PFSK-1 (cell line): ENCODE measurements at regions not wholly inside any gene's neighbourhood (a gene's known extent, or its start where the extent isn't known, plus 50 kb on each side); places are given as distances from the start of the nearest gene placed in this dataset.

Source experiments
- FOXP2 ChIP-seq: optimal IDR thresholded peaks from 2 replicates; pipeline ENCODE3; 2011; ENCODE audit warnings: borderline replicate concordance, control low read depth, inconsistent platforms; ENCODE audit not compliant: insufficient read depth; ENCODE audit errors: extremely low read length, extremely low read depth
- POLR2AphosphoS5 ChIP-seq: IDR thresholded peaks from 2 replicates; pipeline ENCODE4 v1.6.1; 2012; ENCODE audit warnings: low read depth, mild to moderate bottlenecking, control low read depth, low read length, moderate library complexity
- SIN3A ChIP-seq: IDR thresholded peaks from 2 replicates; pipeline ENCODE4 v1.6.1; 2012; ENCODE audit warnings: mild to moderate bottlenecking, low read length, moderate library complexity, borderline replicate concordance; ENCODE audit not compliant: insufficient read depth
- TAF1 ChIP-seq: IDR thresholded peaks from 2 replicates; pipeline ENCODE4 v1.6.1; 2012; ENCODE audit warnings: low read length, control low read depth, borderline replicate concordance; ENCODE audit not compliant: insufficient read depth
- TF ChIP-seq, protein P1 (sequence below), 2 experiments: IDR thresholded peaks; 2 replicates each; pipeline versions ENCODE4 v1.6.1 to v1.8.0; 2011 to 2012; ENCODE audit warnings: low read depth in 2 of 2, low read length in 2 of 2, control low read depth in 1 of 2, inconsistent platforms in 1 of 2, mild to moderate bottlenecking in 1 of 2, moderate library complexity in 1 of 2; ENCODE audit not compliant: insufficient read depth in 1 of 2

DNA sequence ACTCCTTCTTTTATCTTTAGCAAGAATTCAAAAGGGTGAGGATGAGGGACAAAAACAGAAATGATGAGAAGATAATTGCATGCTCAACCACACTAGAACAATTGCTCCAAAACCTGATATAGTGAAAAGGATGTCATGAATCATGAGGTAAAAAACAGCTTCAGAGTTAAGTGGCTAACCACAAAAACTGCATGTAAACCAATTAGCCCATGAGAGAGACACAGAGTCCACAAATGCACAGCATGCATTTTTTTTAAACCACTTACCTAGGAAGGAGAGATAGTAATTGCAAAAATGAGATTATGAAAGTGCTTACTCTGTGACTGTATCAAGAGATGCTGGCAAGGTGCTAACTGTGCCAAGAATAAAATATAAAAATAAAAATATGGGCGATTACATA is 132.9 kb downstream of the MBL2 start:
- TF ChIP-seq SIN3A = no peak
- TF ChIP-seq POLR2AphosphoS5 = no peak
- no peak for TF ChIP-seq FOXP2
- no peak for TF ChIP-seq TAF1
- TF ChIP-seq, protein P1, sequence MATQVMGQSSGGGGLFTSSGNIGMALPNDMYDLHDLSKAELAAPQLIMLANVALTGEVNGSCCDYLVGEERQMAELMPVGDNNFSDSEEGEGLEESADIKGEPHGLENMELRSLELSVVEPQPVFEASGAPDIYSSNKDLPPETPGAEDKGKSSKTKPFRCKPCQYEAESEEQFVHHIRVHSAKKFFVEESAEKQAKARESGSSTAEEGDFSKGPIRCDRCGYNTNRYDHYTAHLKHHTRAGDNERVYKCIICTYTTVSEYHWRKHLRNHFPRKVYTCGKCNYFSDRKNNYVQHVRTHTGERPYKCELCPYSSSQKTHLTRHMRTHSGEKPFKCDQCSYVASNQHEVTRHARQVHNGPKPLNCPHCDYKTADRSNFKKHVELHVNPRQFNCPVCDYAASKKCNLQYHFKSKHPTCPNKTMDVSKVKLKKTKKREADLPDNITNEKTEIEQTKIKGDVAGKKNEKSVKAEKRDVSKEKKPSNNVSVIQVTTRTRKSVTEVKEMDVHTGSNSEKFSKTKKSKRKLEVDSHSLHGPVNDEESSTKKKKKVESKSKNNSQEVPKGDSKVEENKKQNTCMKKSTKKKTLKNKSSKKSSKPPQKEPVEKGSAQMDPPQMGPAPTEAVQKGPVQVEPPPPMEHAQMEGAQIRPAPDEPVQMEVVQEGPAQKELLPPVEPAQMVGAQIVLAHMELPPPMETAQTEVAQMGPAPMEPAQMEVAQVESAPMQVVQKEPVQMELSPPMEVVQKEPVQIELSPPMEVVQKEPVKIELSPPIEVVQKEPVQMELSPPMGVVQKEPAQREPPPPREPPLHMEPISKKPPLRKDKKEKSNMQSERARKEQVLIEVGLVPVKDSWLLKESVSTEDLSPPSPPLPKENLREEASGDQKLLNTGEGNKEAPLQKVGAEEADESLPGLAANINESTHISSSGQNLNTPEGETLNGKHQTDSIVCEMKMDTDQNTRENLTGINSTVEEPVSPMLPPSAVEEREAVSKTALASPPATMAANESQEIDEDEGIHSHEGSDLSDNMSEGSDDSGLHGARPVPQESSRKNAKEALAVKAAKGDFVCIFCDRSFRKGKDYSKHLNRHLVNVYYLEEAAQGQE (IDR thresholded peaks at IDR 0.05; ENCODE audit: insufficient read depth in 1 of 2, low read depth in 2 of 2, low read length in 2 of 2) = no peak

DNA sequence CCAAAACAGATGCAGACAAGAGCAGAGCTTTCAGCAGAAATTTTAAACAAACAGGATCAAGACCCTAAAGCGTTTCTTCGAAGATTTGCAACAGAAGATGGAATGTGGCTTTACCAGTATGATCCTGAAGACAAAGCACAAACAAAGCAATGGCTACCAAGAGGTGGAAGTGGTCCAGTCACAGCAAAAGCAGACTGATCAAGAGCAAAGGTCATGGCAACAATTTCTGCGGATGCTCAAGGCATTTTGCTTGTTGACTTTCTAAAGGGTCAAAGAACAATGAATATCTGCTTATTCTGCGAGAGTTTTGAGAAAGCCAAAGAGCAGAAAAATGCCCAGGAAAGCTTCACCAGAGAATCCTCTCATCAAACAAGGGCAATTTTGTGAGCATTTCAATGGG is 130.4 kb downstream of the MBL2 start:
- TF ChIP-seq SIN3A (no peak), TAF1 (no peak), POLR2AphosphoS5 (no peak), FOXP2 (no peak)
- TF ChIP-seq, protein P1 (IDR thresholded peaks at IDR 0.05; ENCODE audit: insufficient read depth in 1 of 2, low read depth in 2 of 2, low read length in 2 of 2) = no peak

DNA sequence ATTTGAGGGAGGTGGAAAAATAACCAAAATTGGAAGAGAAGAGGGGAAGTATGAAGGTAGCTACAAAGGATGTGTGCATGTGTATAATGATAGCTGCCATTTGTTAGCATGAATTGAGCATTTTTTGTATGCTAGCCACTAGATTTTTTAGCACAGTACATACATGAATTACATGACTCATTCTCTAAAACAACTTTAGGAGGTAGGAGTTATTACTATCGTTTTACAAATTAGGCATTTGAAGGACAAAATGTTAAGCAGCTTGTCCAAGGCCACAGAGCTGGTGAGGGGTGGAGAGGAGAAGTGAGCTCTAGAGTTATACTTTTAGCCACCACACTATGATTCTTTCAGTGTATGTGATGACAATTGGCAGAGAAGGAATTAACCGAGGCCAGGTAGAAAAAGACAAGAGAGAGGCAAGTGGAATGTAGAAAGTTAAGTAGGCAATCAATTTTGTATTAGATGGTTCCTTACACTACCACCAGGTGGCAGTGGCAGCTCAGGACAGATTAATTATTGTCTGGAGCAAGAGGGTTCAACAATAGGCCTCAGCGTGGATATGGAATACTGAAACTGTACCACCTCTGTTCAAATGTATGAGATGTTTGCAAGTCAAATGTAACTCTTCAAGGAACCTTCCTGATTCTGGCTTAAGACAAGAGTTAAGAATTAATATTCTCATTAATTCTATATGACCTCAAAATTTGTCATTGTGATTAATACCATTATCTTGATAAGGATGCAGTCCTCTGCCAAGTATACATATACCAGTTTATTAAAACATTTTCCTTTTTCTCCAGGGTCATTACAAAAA is 128.0 kb downstream of the MBL2 start:
- TF ChIP-seq FOXP2 (no peak), POLR2AphosphoS5 (no peak), TAF1 (no peak), SIN3A (no peak)
- TF ChIP-seq, protein P1 (IDR thresholded peaks at IDR 0.05; ENCODE audit: insufficient read depth in 1 of 2, low read depth in 2 of 2, low read length in 2 of 2) = no peak

DNA sequence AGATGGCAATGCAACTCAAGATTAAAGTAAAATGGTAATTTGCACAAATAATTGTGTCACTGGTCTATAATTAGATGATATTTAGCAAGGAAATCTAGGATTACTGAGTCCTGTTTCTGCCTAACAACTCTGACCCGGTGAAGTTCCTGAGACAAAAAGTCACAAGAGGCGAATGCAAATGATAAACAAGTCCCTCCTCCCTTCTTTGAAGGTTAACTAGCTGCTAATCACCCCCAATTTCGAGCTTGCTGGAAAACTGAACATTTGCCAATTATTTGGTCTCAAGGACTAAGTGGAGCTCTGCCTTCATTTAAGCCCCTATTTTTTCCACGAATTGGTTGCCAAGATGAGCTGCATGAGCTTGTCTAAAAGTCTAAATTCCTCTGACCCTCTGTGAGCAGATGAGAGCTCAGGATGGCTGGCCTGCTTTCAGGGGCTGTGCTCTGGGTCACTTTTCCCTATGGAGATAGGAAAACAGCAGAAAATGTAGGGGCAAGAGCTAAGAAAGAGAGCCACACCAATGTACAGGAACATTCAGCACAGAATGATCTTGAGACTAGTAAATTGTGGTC is 127.3 kb downstream of the MBL2 start:
- TF ChIP-seq TAF1 (no peak), POLR2AphosphoS5 (no peak), FOXP2 (no peak), SIN3A (no peak)
- TF ChIP-seq, protein P1 (IDR thresholded peaks at IDR 0.05; ENCODE audit: insufficient read depth in 1 of 2, low read depth in 2 of 2, low read length in 2 of 2) = no peak
